ENCODE measurements at regions not wholly inside any gene's neighbourhood (a gene's known extent, or its start where the extent isn't known, plus 50 kb on each side); places are given as distances from the start of the nearest gene placed in this dataset.

DNA sequence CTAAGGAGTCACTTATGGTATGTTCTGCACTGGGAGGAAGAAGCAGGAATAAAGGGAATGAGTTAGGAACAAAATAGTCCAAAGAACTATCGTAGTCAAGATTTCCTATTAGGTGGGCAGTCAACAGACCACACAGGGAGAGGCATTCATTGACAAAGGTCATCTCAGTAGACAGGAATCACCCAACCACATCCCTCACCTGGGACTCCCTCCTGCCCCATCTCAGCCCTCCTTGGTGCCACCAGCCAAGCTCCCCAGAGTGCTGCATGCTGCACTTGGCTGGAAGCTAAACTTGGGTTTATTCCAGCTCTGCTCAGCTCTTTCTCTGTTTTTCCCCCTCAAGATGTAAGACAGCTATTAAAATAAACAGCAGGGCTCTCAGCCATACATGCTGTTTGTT, 72.3 kb upstream of the CTNNB1 start:
- peak in 1 of 2 donors; percentile 70 for DNase-seq (ENCODE audit: extremely low spot score in 2 of 2)
- H3K27ac ChIP-seq = no peak overlapping the region
- H3K4me3 ChIP-seq = no peak overlapping the region
- intact Hi-C loops (cut with DNase I) = no loop called here
- H3K9me3 ChIP-seq = peaks cover 5% of the 10 kb centered on the region
- H3K36me3 ChIP-seq = no peaks in the 10 kb centered on the region
- H3K4me1 ChIP-seq = no peaks in the 10 kb centered on the region
- H3K27me3 ChIP-seq = no peaks in the 10 kb centered on the region
- TF ChIP-seq POLR2AphosphoS5 (IDR thresholded peaks at IDR 0.05; ENCODE audit: insufficient read depth in 1 of 2, low read depth in 1 of 2) (no peak), POLR2A (IDR thresholded peaks at IDR 0.05) (no peak)
- TF ChIP-seq, protein P1, sequence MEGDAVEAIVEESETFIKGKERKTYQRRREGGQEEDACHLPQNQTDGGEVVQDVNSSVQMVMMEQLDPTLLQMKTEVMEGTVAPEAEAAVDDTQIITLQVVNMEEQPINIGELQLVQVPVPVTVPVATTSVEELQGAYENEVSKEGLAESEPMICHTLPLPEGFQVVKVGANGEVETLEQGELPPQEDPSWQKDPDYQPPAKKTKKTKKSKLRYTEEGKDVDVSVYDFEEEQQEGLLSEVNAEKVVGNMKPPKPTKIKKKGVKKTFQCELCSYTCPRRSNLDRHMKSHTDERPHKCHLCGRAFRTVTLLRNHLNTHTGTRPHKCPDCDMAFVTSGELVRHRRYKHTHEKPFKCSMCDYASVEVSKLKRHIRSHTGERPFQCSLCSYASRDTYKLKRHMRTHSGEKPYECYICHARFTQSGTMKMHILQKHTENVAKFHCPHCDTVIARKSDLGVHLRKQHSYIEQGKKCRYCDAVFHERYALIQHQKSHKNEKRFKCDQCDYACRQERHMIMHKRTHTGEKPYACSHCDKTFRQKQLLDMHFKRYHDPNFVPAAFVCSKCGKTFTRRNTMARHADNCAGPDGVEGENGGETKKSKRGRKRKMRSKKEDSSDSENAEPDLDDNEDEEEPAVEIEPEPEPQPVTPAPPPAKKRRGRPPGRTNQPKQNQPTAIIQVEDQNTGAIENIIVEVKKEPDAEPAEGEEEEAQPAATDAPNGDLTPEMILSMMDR (IDR thresholded peaks at IDR 0.05) = no peak

DNA sequence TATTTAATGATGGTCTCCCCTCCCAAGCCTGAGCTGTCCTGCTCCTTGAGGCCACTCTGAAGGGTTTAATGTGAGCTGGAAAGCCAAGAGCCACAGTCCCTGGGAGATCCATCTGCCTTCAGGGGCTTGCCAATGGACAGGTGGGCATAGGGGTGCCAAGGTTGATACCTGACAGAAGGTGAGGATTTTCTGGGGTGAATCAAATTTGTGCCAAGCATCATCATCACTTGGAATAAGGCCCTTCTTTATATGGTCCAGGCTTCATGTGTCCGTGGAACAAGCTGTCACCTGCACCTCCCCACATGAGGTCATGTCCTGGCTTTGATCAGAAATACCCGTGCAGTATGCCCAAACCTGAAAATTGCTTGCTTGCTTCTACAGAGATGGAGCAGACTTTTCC, 71.9 kb upstream of the CTNNB1 start:
- Histone ChIP-seq H3K27ac (no peak overlapping the region), H3K4me1 (no peaks in the 10 kb centered on the region), H3K27me3 (no peaks in the 10 kb centered on the region), H3K9me3 (peaks cover 5% of the 10 kb centered on the region), H3K36me3 (no peaks in the 10 kb centered on the region), H3K4me3 (no peak overlapping the region)
- TF ChIP-seq POLR2A (IDR thresholded peaks at IDR 0.05) = no peak
- TF ChIP-seq, protein P1 (IDR thresholded peaks at IDR 0.05) = no peak
- TF ChIP-seq POLR2AphosphoS5 (IDR thresholded peaks at IDR 0.05; ENCODE audit: insufficient read depth in 1 of 2, low read depth in 1 of 2) = no peak
- intact Hi-C loops (cut with DNase I) = no loop called here
- peak in 1 of 2 donors; percentile 52 for DNase-seq (ENCODE audit: extremely low spot score in 2 of 2)

- no peaks in the 10 kb centered on the region for H3K27me3 ChIP-seq
- intact Hi-C loops (cut with DNase I) = no loop called here
- peak in 1 of 2 donors; percentile 6 for DNase-seq (ENCODE audit: extremely low spot score in 2 of 2)
- no peak overlapping the region for H3K4me3 ChIP-seq
- peaks cover 5% of the 10 kb centered on the region for H3K9me3 ChIP-seq
- no peak overlapping the region for H3K27ac ChIP-seq
- no peaks in the 10 kb centered on the region for H3K36me3 ChIP-seq
- TF ChIP-seq POLR2AphosphoS5 (IDR thresholded peaks at IDR 0.05; ENCODE audit: insufficient read depth in 1 of 2, low read depth in 1 of 2) = no peak
- TF ChIP-seq POLR2A (IDR thresholded peaks at IDR 0.05) = no peak
- TF ChIP-seq, protein P1 (IDR thresholded peaks at IDR 0.05) = no peak
- H3K4me1 ChIP-seq = no peaks in the 10 kb centered on the region
Measured at GRCh38 chr3:41129731-41130130, 69.6 kb upstream of the CTNNB1 start.

DNA sequence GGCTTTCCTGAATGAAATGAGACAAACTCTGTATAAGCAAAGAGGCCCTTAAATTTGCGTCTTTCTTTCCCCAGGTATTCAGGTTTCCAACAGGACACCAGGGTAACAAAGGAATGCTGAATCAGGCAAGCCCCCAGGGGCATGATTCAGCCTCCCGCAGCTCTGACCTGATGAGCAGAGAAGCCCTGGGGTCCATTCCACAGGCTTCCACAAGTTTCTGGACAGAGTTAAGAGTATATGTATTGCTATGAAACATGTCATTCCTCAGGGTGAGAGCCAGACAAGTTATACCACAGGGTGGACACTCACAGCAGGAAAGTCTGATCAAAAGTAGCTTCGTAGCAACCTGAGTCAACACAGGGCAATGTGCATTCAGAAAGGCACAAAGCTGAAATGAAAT, 68.1 kb upstream of the CTNNB1 start:
- intact Hi-C loops (cut with DNase I) = no loop called here

GRCh38 chr3:41137686-41138111, 61.6 kb upstream of the CTNNB1 start:
- Histone ChIP-seq H3K9me3 (no peaks in the 10 kb centered on the region), H3K27me3 (no peaks in the 10 kb centered on the region), H3K4me3 (no peak overlapping the region), H3K36me3 (no peaks in the 10 kb centered on the region), H3K4me1 (no peaks in the 10 kb centered on the region), H3K27ac (no peak overlapping the region)
- DNase-seq (ENCODE audit: extremely low spot score in 2 of 2) = no peak
- intact Hi-C loops (cut with DNase I) = no loop called here
- TF ChIP-seq POLR2A (IDR thresholded peaks at IDR 0.05) = no peak
- TF ChIP-seq, protein P1 (IDR thresholded peaks at IDR 0.05) = no peak
- TF ChIP-seq POLR2AphosphoS5 (IDR thresholded peaks at IDR 0.05; ENCODE audit: insufficient read depth in 1 of 2, low read depth in 1 of 2) = no peak

More for the DNA sequence above, 68.1 kb upstream of the CTNNB1 start:
- no peaks in the 10 kb centered on the region for H3K36me3 ChIP-seq
- no peaks in the 10 kb centered on the region for H3K27me3 ChIP-seq
- peaks cover 5% of the 10 kb centered on the region for H3K9me3 ChIP-seq
- no peak overlapping the region for H3K4me3 ChIP-seq
- H3K27ac ChIP-seq = no peak overlapping the region
- DNase-seq (ENCODE audit: extremely low spot score in 2 of 2) = no peak
- no peaks in the 10 kb centered on the region for H3K4me1 ChIP-seq
- TF ChIP-seq POLR2A (IDR thresholded peaks at IDR 0.05) = no peak
- TF ChIP-seq POLR2AphosphoS5 (IDR thresholded peaks at IDR 0.05; ENCODE audit: insufficient read depth in 1 of 2, low read depth in 1 of 2) = no peak
